Upper lobe of right lung (tissue), 1 donor: ENCODE measurements at regions not wholly inside any gene's neighbourhood (a gene's known extent, or its start where the extent isn't known, plus 50 kb on each side); places are given as distances from the start of the nearest gene placed in this dataset.

Experiments used
- ATAC-seq: fragments of 200-7000 bp; cut with Tn5 transposase; one replicate; pipeline ENCODE4 v1.9.1; 2020; ENCODE audit warnings: mild to moderate bottlenecking, moderate library complexity
- DNase-seq: peaks from one replicate; pipeline ENCODE4 v3.0.0-alpha.2; 2020
- H3K27ac ChIP-seq: fragments of 200-600 bp; one replicate; pipeline ENCODE4 v1.8.0; 2022
- H3K27me3 ChIP-seq: fragments of 200-600 bp; one replicate; pipeline ENCODE4 v1.8.0; 2022; ENCODE audit warnings: mild to moderate bottlenecking
- H3K36me3 ChIP-seq: fragments of 200-600 bp; one replicate; pipeline ENCODE4 v1.8.0; 2022
- H3K4me1 ChIP-seq: fragments of 200-600 bp; one replicate; pipeline ENCODE4 v1.8.0; 2022
- H3K4me3 ChIP-seq: fragments of 200-600 bp; one replicate; pipeline ENCODE4 v1.8.0; 2022; ENCODE audit warnings: mild to moderate bottlenecking
- H3K9me3 ChIP-seq: fragments of 200-600 bp; one replicate; pipeline ENCODE4 v1.8.0; 2022
- CTCF ChIP-seq: fragments of 200-600 bp; IDR thresholded peaks from one replicate; pipeline ENCODE4 v1.8.0; 2022; ENCODE audit warnings: antibody characterized with exemption
- intact Hi-C: fragments of 100-400 bp; cut with DNase I; formaldehyde crosslinking; loops from one replicate; pipeline ENCODE4 v1.11.0; 2022
- donor health status: DM: no; HTN: yes; CAD: no; lungs with severe emphysema.

GRCh38 chr15:99485992-99486370, 79.8 kb upstream of the MEF2A start:
- Histone ChIP-seq H3K27me3 (no peaks in the 10 kb centered on the region), H3K27ac (peak overlapping the region; percentile 68), H3K4me1 (peaks cover 27% of the 10 kb centered on the region), H3K36me3 (no peaks in the 10 kb centered on the region), H3K4me3 (peak overlapping the region; percentile 46), H3K9me3 (no peaks in the 10 kb centered on the region)
- intact Hi-C loops: no loop called here
- DNase-seq (no peak), ATAC-seq (peak; percentile 5)
- TF ChIP-seq CTCF: no peak

GRCh38 chr15:99486371-99487336, 79.1 kb upstream of the MEF2A start:
- H3K27me3 ChIP-seq: no peaks in the 10 kb centered on the region
- TF ChIP-seq CTCF: no peak
- peak; percentile 90 for ATAC-seq
- H3K4me1 ChIP-seq: peaks cover 27% of the 10 kb centered on the region
- intact Hi-C loops: no loop called here
- H3K4me3 ChIP-seq: peak overlapping the region; percentile 46
- DNase-seq: peak; percentile 84
- H3K9me3 ChIP-seq: no peaks in the 10 kb centered on the region
- H3K36me3 ChIP-seq: no peaks in the 10 kb centered on the region
- peak overlapping the region; percentile 68 for H3K27ac ChIP-seq

GRCh38 chr15:99487337-99487730, 78.5 kb upstream of the MEF2A start:
- Histone ChIP-seq H3K9me3 (no peaks in the 10 kb centered on the region), H3K4me3 (no peak overlapping the region), H3K36me3 (no peaks in the 10 kb centered on the region), H3K4me1 (peaks cover 27% of the 10 kb centered on the region), H3K27me3 (no peaks in the 10 kb centered on the region), H3K27ac (peak overlapping the region; percentile 68)
- TF ChIP-seq CTCF: no peak
- no peak for ATAC-seq
- intact Hi-C loops: no loop called here
- no peak for DNase-seq

GRCh38 chr15:99492275-99492674, 73.5 kb upstream of the MEF2A start:
- Histone ChIP-seq H3K4me1 (peaks cover 5% of the 10 kb centered on the region), H3K36me3 (no peaks in the 10 kb centered on the region), H3K27ac (no peak overlapping the region), H3K9me3 (no peaks in the 10 kb centered on the region), H3K27me3 (no peaks in the 10 kb centered on the region), H3K4me3 (no peak overlapping the region)
- intact Hi-C loops: no loop called here
- DNase-seq (no peak), ATAC-seq (no peak)
- TF ChIP-seq CTCF: no peak

DNA sequence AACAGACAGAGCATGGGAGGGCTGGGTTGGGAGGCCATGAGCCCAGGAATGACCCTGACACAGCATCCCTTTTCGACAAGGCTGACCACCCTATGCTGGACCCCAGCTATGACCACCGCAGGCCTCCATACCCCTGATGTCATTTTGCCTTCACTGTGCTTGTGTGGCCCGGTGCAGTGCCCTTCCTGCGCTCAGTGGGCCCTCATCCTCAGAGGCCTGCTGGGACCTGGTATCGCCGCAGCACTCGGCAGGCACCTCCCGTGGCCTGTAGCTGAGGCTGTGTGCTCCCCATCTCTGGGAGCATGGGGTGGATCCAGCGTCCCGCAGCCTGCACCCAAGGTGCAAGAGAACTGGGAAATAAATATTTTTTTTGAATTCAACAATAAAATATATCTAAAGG, 73.1 kb upstream of the MEF2A start:
- H3K4me3 ChIP-seq: no peak overlapping the region
- DNase-seq (no peak), ATAC-seq (no peak)
- no peak for TF ChIP-seq CTCF
- H3K27me3 ChIP-seq: no peaks in the 10 kb centered on the region
- intact Hi-C loops: no loop called here
- no peak overlapping the region for H3K27ac ChIP-seq
- H3K9me3 ChIP-seq: no peaks in the 10 kb centered on the region
- H3K36me3 ChIP-seq: no peaks in the 10 kb centered on the region
- H3K4me1 ChIP-seq: peaks cover 3% of the 10 kb centered on the region
